Stimulated activated CD4-positive, alpha-beta T cell treated with anti-CD3 and anti-CD28 coated beads, TNF-alpha, amount 100 ng/mL, for 24 hours (primary cell): ENCODE measurements at regions not wholly inside any gene's neighbourhood (a gene's known extent, or its start where the extent isn't known, plus 50 kb on each side); places are given as distances from the start of the nearest gene placed in this dataset.
"Not testable (repeated sequence)": the region's sequence is repeated elsewhere in the genome, so short reads cannot be mapped to it uniquely, and the experiment has no call there.

Experiments used
- DNase-seq, 3 experiments: peaks; one replicate each; pipeline ENCODE4 v3.0.0-alpha.2; 2020; ENCODE audit warnings: low read depth in 3 of 3

DNA sequence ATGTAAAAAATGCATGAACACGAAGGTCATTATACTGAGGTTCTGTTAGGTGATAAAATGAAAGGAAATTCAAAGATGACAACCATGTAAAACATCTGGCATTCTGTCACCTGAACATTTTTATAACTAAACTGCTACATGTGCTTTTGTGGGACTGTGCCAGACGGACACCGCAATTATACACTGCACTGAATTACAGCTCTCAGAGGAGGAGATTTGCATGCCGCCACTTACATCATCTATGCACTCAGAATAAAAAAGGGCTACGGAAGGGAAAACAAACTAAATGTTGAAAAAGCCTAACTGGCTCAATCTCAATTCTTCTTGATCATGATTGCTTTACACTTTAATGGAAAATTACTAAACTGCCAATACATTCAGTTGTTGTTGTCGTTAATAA lies 614.0 kb upstream of the EYS start:
- no peak for DNase-seq

DNA sequence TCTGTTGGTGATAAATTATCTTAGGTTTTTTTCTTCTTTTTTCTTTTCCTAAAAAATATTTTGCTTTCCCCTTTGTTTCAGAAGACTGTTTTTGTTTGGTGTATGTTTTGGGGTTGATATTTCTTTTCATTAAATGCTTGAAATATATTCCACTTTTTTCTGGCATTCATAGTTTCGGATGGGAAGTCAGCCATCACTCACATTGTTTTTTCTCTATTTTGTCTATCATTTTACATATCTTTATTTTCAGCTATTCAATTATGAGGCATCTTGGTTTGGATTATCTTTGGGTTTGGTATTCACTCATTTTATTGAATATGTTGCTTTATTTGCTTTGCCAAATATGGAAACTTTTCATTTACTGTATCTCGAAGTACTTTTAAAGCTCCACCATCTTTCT lies 600.5 kb upstream of the EYS start:
- DNase-seq, result no peak

DNA sequence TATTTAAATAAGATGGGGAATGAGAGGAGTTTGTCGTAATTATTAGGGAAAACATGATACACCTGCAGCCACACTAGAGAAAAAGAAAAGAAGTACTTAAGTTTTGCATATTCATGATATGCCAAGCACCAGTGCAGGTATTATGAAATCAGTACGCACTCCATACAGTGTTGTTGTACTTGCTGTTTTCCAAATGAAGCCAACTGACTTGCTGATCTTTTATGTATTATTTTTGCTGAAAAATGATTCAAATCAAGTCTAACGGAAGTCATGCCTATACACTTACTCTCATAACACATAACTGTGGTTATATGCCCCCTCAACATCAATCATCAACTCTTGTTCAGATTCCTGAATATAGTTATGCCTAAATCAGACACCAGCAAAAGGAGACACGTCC lies 584.9 kb upstream of the EYS start:
- no peak for DNase-seq

DNA sequence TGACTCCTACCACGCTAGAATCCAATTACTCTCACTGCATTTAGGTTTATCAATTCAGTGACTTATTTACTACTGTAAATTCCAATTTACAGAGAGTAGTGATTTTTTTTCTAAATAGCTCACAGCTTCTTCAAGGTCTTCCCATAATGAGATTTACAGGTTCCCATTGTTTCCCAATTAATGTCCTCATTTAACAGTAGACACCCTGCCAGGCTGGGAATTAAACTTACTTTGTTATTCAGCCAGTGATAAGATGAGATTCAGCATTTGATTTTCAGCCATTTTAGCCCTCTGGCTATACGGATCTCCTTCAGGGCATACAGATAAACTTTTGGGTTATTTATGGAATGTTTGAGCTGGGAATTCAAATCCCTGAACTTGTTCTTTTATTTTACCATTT lies 582.9 kb upstream of the EYS start:
- no peak for DNase-seq

DNA sequence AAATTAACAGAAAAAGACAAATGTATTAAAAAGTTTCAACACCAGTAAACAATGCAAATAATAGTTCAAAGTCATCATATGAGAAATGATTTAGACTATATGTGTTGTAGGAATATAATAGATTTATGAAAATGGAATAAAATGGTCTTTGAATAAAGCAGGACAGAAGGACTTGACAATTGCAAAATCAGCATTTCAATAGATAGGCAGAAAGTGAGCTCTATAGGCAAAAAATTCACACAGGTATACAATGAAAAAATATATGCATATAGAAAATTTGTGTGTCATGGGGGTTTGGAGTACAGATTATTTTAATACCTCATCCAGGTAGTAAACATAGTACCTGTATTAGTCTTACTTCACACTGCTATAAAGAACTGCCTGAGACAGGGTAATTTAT lies 571.1 kb upstream of the EYS start:
- no peak for DNase-seq

DNA sequence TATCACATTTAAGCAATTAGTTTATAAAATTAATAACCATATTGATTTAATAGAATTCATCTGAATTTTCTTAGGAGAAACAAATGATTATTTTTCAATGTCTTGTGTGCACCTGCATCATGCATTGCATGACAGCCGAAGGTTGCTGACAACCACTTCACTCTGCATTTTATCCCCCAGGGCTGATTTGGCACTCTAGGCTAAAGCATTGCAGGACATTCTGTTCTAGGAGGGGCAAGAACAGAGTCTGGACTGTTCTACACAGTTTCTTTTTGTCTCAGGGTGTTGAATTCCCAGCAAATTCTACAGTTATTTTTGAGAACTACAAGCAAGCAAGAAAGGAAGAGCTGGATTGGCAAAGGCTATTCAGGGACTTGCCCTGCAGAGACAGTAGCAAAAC lies 570.4 kb upstream of the EYS start:
- no peak for DNase-seq

DNA sequence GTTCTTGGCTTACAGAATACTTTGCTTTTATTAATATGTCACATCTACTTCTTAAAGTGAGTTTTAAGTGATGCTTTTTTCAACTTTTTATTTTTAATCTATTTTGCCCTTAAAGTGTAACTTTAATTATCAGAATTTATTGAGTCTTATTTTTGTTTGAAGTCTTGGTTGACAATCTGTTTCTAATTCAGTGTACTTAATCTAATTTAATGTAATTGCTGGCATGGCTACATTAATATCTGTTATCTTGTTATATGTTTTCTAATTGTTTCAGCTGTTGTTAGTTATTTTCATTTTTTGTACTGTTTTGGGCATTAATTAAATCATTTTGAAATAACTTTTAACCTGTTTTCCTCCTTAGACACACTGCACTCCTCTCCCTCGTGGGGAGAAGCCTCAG lies 558.7 kb upstream of the EYS start:
- no peak for DNase-seq

DNA sequence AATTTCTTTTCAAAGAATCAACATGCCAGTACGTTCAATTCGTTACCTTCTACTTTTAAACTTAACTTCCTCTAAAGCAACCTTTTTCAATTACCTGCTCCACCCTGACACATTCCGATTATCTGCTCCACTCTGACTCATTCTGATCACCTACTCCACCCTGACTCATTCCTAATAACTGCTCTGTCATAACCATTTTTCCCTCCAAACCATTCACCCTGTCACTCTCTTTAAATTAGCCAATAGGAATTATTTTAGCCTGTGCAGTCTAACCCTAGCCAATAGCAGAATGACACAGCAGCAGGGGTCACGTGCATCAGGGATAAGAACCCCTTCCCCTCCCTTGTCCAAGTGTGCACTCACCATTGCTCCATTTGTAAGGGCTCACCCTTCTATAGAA lies 557.4 kb upstream of the EYS start:
- DNase-seq, result no peak

DNA sequence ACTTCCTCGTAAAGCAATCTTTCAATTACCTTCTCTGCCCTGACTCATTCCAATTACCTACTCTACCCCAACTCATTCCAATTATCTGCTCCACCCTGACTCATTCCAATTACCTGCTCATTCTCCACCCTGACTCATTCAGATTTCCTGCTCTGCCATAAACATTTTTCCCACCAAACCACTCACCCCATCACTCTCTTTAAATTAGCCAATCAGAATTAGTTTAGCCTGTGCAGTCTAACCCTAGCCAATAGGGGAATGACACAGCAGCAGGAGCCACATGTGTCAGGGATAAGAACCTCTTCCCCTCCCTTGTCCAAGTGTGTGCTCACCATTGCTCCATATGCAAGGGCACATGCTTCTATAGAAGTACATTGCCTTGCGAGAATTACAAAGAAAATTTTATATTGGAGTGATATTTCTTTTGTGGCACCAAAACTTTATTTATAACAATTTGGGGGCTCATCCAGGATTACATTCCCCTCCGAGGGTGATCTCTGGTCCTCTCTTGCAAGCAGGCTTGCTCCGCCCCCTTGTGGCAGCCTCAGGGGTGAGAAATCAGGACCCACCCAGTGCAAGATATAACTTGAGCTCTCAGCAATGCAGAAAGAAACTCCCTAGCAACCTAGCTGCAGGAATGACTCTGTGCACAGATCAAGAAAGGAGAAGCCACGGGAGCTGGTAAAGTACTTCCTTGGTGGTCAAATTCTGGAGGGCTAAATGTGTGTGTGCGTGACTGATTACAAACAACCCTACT lies 551.9 kb upstream of the EYS start:
- DNase-seq, result not testable (repeated sequence)

DNA sequence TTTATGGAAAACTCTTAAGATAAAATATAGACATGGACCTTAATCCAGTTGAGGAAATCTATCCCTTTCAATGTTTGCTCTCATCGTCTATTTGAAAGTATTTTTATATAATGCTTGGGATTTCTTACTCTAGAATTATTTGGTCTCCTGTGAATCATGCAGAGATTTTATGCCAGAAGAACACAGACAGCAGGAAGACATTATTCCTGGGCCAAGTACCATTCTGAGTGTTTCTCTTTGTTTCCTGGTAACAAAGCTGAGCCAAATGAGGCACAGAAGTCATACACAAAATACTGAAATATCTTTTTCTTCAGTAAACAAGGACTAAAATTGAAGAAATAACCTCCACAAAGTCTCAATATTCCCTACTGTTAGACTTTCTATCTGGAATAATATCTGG lies 538.2 kb upstream of the EYS start:
- DNase-seq, result no peak

DNA sequence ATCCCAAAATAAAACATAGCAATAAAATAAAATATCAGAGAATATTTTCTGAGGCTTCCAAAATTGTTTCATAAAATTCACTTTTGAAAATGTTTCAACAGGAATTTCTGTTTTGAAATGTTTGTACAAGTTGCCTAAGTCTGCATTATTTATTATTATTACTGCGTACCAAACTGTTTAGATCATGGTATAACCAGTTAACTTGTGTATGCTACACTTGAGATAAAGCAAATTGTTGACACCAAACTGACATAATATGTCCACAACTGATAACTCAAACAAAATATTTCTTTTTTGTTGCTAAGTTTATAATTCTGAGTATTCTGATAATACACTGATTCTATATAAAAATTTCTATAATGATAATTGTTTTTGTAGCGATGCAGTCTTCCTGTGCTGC lies 531.8 kb upstream of the EYS start:
- DNase-seq, result no peak

DNA sequence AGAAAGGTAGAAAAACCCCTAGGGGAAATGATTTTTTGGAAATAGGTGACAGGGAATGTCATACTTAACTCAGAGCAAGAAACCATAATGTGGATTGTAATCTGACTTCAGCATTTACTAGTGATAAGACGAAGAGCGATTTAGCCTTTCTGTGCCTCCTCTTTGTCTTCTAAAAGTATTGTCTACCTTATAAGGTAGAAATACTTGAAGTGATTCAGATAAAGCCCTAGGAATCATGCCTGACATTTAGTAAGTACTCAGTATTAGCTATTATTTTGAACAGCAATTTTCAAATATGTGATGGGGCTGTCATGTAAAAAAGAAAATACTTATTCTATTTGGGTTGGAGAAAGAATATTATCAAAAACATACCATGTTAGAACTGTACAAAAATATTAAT lies 525.9 kb upstream of the EYS start:
- DNase-seq, result no peak

DNA sequence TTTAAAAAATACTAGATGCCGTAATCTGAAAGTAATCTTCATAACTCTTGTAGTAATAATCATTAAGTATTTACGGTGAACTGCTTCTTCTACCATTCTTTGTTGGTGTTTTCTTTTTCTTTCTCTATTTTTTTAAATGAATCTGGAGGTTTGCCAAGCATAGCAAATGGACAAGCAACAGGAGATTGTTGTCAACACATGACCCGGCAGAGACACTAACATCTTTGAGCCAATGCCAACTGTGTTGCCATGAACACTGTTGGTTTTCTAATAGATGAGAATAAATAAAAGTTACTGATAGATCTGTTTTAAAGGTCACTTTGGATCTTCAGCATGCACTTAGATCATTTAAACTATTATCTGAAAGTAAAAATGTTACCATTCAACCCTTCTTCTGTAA lies 523.6 kb upstream of the EYS start:
- no peak for DNase-seq

DNA sequence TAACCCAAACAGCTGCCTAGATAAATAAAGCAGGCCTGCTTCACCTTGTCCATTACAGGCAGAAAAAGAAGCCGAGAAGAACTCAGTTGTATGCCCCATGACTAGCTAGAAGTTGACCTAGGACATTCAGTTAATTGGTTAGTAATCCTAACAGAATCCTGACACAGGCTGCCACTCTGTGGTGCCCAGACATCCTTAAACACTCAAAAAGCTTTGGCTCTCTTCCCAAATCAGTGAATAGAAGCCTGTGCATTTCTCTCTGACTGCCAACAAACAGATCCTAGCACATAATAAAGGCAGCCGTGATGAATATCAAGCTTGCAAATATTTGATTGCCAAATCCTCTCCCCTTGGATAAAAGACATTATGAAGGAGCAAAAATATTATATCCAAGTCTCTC lies 519.1 kb upstream of the EYS start:
- DNase-seq, result no peak

DNA sequence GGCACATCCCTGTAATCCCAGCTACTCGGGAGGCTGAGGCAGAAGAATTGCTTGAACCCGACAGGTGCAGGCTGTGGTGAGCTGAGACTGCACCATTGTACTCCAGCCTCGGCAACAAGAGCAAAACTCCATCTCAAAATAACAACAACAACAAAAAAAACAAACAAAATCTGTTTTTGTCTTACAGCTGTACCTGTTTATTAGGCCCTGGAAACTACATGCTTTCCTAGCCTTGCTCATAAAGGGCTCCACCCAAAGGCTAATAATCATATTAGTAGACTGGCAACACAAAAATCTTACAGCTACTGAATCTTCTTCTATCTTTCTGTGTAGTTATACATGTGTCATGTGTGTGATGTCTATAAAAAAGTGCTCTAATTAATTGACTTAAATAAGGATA lies 503.9 kb upstream of the EYS start:
- DNase-seq, result no peak

DNA sequence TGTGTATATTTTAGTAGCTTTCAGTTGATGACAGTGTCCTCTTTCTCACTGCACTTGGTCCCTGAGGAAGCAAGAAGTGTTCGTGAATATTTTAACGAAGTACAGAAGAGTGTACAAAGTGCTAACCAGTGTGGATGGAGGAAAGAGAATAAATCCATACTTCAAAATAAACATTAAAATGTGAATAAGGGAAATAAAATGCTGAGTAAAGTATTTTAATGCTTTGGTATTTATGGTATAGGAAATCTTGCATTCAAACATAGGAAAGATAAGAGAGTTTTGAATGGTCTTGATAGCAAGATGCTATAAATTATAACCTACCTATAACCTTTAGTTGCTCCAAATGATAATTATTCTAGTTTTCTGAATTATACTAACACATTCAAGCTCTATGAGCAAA lies 493.4 kb upstream of the EYS start:
- DNase-seq, result no peak

DNA sequence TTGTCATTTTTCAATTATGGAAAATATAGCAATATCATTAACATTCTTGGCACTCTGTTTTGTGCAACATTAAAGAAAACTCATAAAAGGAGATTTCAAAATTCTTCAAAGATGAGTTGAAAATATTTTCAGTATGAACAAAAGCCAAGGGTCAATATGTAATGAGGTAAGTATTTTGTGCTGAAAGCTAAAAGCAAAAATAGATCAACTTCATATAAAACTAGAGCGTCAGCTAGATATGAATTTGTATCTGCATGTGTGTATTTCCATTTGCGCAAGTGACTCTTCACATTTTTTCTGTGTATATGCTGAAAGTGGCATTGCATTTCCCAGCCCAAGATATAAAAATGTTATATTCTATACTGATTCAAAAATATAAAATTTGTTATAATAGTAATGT lies 492.1 kb upstream of the EYS start:
- no peak for DNase-seq

DNA sequence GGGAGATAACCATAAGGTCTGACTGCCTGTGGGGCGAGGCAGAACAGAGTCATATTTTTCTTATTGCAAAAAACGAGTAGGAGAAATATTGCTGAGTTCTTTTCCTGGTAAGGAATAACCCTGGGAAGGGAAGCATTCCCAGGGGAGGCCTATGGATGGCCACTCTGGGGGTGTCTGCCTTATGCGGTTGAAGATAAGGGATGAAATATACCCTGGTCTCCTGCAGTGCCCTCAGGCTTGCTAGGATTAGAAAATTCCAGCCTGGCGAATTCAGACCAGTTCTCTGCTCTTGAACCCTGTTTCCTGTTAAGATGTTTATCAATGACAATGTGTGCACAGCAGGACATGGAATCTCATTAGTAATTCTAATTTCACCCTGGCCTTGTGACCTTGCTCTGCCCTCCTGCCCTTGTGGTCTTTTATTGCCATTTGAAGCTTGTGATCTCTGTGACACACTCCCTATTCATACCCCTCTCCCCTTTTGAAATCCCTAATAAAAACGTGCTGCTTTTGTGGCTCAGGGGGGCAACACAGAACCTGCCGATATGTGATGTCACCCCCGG lies 491.1 kb upstream of the EYS start:
- DNase-seq, result no peak

DNA sequence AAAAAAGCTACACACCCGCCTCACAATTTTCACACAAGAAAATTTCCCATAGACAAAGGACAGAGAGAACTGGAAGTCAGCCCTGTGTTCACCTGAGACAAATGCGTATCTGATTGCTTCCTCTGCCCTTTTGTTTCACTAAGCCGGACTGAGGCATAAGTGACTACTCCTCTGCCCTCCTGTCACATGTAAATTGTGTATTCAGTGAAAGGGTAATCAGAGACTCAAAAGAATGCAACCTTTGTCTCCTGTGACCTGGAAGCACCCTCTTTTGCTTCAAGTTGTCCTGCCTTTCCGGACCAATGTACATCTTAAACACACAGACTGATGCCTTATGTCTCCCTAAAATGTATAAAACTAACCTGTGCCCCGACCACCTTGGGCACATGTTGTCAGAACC lies 483.8 kb upstream of the EYS start:
- DNase-seq, result no peak

DNA sequence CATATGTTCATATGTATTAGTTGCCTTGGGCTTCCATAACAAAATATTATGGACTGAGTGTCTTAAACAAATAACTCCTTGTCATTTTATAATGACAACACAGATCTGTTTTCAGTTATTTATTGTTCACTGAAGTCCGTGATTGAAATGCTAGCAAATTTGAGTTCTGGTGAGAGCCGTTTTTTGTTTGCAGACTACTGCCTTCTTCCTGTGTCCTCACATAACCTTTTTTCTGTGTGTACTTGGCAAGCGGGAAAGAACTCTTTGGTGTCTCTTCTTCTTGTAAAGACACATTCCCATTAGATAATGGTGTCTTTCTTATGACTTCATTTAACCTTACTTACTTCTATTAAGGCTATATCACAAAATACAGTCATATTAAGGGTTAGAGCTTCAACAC lies 482.9 kb upstream of the EYS start:
- DNase-seq, result no peak

DNA sequence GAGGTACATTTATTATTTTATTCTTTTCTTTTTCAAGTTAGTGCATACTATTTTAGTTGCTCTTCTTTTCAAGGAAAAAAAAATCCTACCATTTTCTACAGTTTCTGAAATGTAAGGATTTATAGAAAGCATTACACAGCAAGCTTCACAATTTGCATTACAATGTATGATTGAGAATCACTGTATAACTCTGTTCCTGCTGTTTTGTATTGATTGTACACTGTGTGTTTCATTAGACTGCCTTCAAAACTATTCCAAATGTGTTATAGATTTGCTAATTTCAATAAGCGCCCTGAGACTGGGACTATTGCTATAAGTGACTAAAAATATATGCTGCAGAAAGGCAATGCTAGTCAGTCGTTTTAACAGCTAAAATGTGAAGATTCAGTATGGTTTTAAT lies 479.7 kb upstream of the EYS start:
- DNase-seq, result no peak

DNA sequence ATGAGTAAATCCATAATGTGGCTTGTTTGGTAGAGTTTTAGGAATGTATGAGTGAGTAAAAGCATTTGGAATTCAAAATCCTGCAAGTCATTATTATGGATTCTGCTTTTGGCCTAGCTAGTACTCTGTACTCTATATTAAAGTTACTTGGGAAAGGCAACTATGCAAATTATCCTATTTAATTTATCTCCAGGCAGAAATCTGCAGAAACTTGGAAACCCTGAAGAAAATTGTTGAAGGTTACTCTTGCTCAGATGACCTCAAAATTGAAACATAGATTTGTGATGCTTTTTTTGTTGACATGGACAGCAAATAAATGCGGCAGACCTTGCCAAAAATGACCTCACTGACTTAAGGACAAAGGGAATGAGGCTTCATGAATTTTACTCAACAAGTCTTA lies 477.1 kb upstream of the EYS start:
- no peak for DNase-seq

DNA sequence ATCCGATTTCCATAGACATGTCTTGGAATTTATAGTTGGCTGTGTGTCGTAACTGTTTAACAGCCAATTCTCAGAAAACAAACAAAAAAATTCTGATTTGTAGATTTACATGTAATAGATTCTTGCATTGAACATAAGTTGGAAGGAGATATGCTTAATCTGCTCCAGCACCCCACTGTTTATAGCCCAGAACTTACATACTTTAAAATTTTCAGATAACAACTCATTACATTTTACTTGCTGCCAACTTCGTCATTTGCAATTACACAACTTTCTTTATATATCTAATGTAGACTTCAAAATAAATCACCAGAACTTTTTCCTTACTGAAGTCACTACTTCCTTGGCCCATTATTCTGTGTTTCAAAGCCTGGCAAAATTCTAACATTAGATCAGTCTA lies 472.3 kb upstream of the EYS start:
- no peak for DNase-seq

DNA sequence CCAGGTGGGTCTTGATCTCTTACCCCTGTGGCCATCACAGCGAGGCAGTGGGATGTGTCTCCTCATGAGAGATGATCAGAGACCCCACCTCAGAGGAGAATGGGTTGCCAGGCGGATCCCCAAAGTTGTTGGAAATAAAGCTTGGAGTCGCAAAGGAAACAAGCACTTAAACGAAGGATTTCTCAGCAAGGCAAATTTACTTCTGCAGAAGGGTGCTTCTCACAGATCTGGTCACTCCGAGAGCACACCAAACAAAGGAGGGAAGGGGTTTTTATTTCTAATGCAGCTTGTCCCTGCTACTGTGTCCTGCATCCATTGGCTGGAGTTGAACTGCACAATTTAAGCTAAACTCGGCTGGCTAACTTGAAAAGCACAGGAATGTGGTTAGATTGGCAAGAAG lies 466.6 kb upstream of the EYS start:
- no peak for DNase-seq
